IPS-NIHi11 (cell line): ENCODE measurements at regions not wholly inside any gene's neighbourhood (a gene's known extent, or its start where the extent isn't known, plus 50 kb on each side); places are given as distances from the start of the nearest gene placed in this dataset.

Experiments
- DNase-seq: peaks from one replicate; pipeline ENCODE4 v3.0.0; 2012; ENCODE audit warnings: mixed read lengths, low spot score

GRCh38 chr1:81391125-81391828 is 409.5 kb upstream of the ADGRL2 start:
- no peak for DNase-seq

- no peak for DNase-seq
Observed at GRCh38 chr1:81388435-81388834, 412.3 kb upstream of the ADGRL2 start.

- DNase-seq: no peak
Observed at GRCh38 chr1:81387446-81387845, 413.3 kb upstream of the ADGRL2 start.

- no peak for DNase-seq
Observed at GRCh38 chr1:81382561-81382960, 418.2 kb upstream of the ADGRL2 start.

- no peak for DNase-seq
Observed at GRCh38 chr1:81381881-81382280, 418.9 kb upstream of the ADGRL2 start.

GRCh38 chr1:81380436-81380835 is 420.3 kb upstream of the ADGRL2 start:
- DNase-seq: no peak

- no peak for DNase-seq
Observed at GRCh38 chr1:81379430-81379829, 421.3 kb upstream of the ADGRL2 start.

- DNase-seq: peak; percentile 46
Observed at GRCh38 chr1:81377406-81377805, 423.3 kb upstream of the ADGRL2 start.

GRCh38 chr1:81375884-81376548 is 424.7 kb upstream of the ADGRL2 start:
- DNase-seq: no peak

GRCh38 chr1:81374481-81374880 is 426.3 kb upstream of the ADGRL2 start:
- DNase-seq: no peak

GRCh38 chr1:81371864-81372263 is 428.9 kb upstream of the ADGRL2 start:
- no peak for DNase-seq

GRCh38 chr1:81369833-81370232 is 430.9 kb upstream of the ADGRL2 start:
- DNase-seq: no peak

- no peak for DNase-seq
Observed at GRCh38 chr1:81366173-81366572, 434.6 kb upstream of the ADGRL2 start.

- DNase-seq: no peak
Observed at GRCh38 chr1:81364088-81364487, 436.6 kb upstream of the ADGRL2 start.

GRCh38 chr1:81358151-81358550 is 442.6 kb upstream of the ADGRL2 start:
- DNase-seq: no peak

GRCh38 chr1:81351864-81352263 is 448.9 kb upstream of the ADGRL2 start:
- no peak for DNase-seq

- peak; percentile 23 for DNase-seq
Observed at GRCh38 chr1:81349194-81349965, 451.4 kb upstream of the ADGRL2 start.

GRCh38 chr1:81345110-81345509 is 455.6 kb upstream of the ADGRL2 start:
- DNase-seq: no peak

- no peak for DNase-seq
Observed at GRCh38 chr1:81340239-81340638, 460.5 kb upstream of the ADGRL2 start.

- DNase-seq: no peak
Observed at GRCh38 chr1:81337226-81337625, 463.5 kb upstream of the ADGRL2 start.

- no peak for DNase-seq
Observed at GRCh38 chr1:81335876-81336275, 464.9 kb upstream of the ADGRL2 start.

GRCh38 chr1:81330521-81330920 is 470.2 kb upstream of the ADGRL2 start:
- no peak for DNase-seq

- DNase-seq: no peak
Observed at GRCh38 chr1:81330111-81330510, 470.6 kb upstream of the ADGRL2 start.
